ENCODE measurements at regions not wholly inside any gene's neighbourhood (a gene's known extent, or its start where the extent isn't known, plus 50 kb on each side); places are given as distances from the start of the nearest gene placed in this dataset.

- H3K9me3 ChIP-seq (ENCODE audit: control insufficient read depth, insufficient read depth, low read length): no peaks in the 10 kb centered on the region
- H3K9ac ChIP-seq (ENCODE audit: low read depth, low read length): no peak overlapping the region
- no peaks in the 10 kb centered on the region; the same call in 1 of the 2 replicates for H3K4me1 ChIP-seq (ENCODE audit: insufficient read depth, low read length)
- H3K36me3 ChIP-seq (ENCODE audit: insufficient read depth, low read length): no peaks in the 10 kb centered on the region
These were observed 232.9 kb upstream of the B3GALT2 start for GRCh38 chr1:193419295-193419694.

GRCh38 chr1:193418745-193419058 lies 232.3 kb upstream of the B3GALT2 start:
- H3K9me3 ChIP-seq (ENCODE audit: control insufficient read depth, insufficient read depth, low read length): no peaks in the 10 kb centered on the region
- H3K9ac ChIP-seq (ENCODE audit: low read depth, low read length): no peak overlapping the region
- H3K36me3 ChIP-seq (ENCODE audit: insufficient read depth, low read length): no peaks in the 10 kb centered on the region
- no peaks in the 10 kb centered on the region; the same call in 1 of the 2 replicates for H3K4me1 ChIP-seq (ENCODE audit: insufficient read depth, low read length)

GRCh38 chr1:193417945-193418744 lies 231.7 kb upstream of the B3GALT2 start:
- Histone ChIP-seq H3K9me3 (ENCODE audit: control insufficient read depth, insufficient read depth, low read length) (no peaks in the 10 kb centered on the region), H3K9ac (ENCODE audit: low read depth, low read length) (no peak overlapping the region), H3K4me1 (ENCODE audit: insufficient read depth, low read length) (no peaks in the 10 kb centered on the region; the same call in 1 of the 2 replicates), H3K36me3 (ENCODE audit: insufficient read depth, low read length) (no peaks in the 10 kb centered on the region)

GRCh38 chr1:193417403-193417802 lies 231.0 kb upstream of the B3GALT2 start:
- Histone ChIP-seq H3K4me1 (ENCODE audit: insufficient read depth, low read length) (no peaks in the 10 kb centered on the region; the same call in 1 of the 2 replicates), H3K9ac (ENCODE audit: low read depth, low read length) (no peak overlapping the region), H3K36me3 (ENCODE audit: insufficient read depth, low read length) (no peaks in the 10 kb centered on the region), H3K9me3 (ENCODE audit: control insufficient read depth, insufficient read depth, low read length) (no peaks in the 10 kb centered on the region)

GRCh38 chr1:193416226-193417024 lies 230.0 kb upstream of the B3GALT2 start:
- Histone ChIP-seq H3K4me1 (ENCODE audit: insufficient read depth, low read length) (no peaks in the 10 kb centered on the region; the same call in 1 of the 2 replicates), H3K9me3 (ENCODE audit: control insufficient read depth, insufficient read depth, low read length) (no peaks in the 10 kb centered on the region), H3K9ac (ENCODE audit: low read depth, low read length) (no peak overlapping the region), H3K36me3 (ENCODE audit: insufficient read depth, low read length) (no peaks in the 10 kb centered on the region)

- no peaks in the 10 kb centered on the region; the same call in 1 of the 2 replicates for H3K4me1 ChIP-seq (ENCODE audit: insufficient read depth, low read length)
- H3K9ac ChIP-seq (ENCODE audit: low read depth, low read length): no peak overlapping the region
- no peaks in the 10 kb centered on the region for H3K9me3 ChIP-seq (ENCODE audit: control insufficient read depth, insufficient read depth, low read length)
- no peaks in the 10 kb centered on the region for H3K36me3 ChIP-seq (ENCODE audit: insufficient read depth, low read length)
These were observed 228.8 kb upstream of the B3GALT2 start for GRCh38 chr1:193415256-193415655.

- Histone ChIP-seq H3K9ac (ENCODE audit: low read depth, low read length) (no peak overlapping the region), H3K4me1 (ENCODE audit: insufficient read depth, low read length) (no peaks in the 10 kb centered on the region; the same call in 1 of the 2 replicates), H3K9me3 (ENCODE audit: control insufficient read depth, insufficient read depth, low read length) (no peaks in the 10 kb centered on the region), H3K36me3 (ENCODE audit: insufficient read depth, low read length) (no peaks in the 10 kb centered on the region)
These were observed 227.0 kb upstream of the B3GALT2 start for GRCh38 chr1:193413376-193413775.

- Histone ChIP-seq H3K9me3 (ENCODE audit: control insufficient read depth, insufficient read depth, low read length) (no peaks in the 10 kb centered on the region), H3K4me1 (ENCODE audit: insufficient read depth, low read length) (no peaks in the 10 kb centered on the region; the same call in 1 of the 2 replicates), H3K9ac (ENCODE audit: low read depth, low read length) (no peak overlapping the region), H3K36me3 (ENCODE audit: insufficient read depth, low read length) (no peaks in the 10 kb centered on the region)
These were observed 226.3 kb upstream of the B3GALT2 start for GRCh38 chr1:193412748-193413147.

- H3K36me3 ChIP-seq (ENCODE audit: insufficient read depth, low read length): no peaks in the 10 kb centered on the region
- H3K4me1 ChIP-seq (ENCODE audit: insufficient read depth, low read length): no peaks in the 10 kb centered on the region; the same call in 1 of the 2 replicates
- no peaks in the 10 kb centered on the region for H3K9me3 ChIP-seq (ENCODE audit: control insufficient read depth, insufficient read depth, low read length)
- H3K9ac ChIP-seq (ENCODE audit: low read depth, low read length): no peak overlapping the region
These were observed 225.3 kb upstream of the B3GALT2 start for GRCh38 chr1:193411714-193412113.

GRCh38 chr1:193411215-193411614 lies 224.8 kb upstream of the B3GALT2 start:
- no peak overlapping the region for H3K9ac ChIP-seq (ENCODE audit: low read depth, low read length)
- no peaks in the 10 kb centered on the region for H3K9me3 ChIP-seq (ENCODE audit: control insufficient read depth, insufficient read depth, low read length)
- H3K36me3 ChIP-seq (ENCODE audit: insufficient read depth, low read length): no peaks in the 10 kb centered on the region
- no peaks in the 10 kb centered on the region for H3K4me1 ChIP-seq (ENCODE audit: insufficient read depth, low read length)

- Histone ChIP-seq H3K4me1 (ENCODE audit: insufficient read depth, low read length) (no peaks in the 10 kb centered on the region), H3K9ac (ENCODE audit: low read depth, low read length) (no peak overlapping the region), H3K9me3 (ENCODE audit: control insufficient read depth, insufficient read depth, low read length) (no peaks in the 10 kb centered on the region), H3K36me3 (ENCODE audit: insufficient read depth, low read length) (no peaks in the 10 kb centered on the region)
These were observed 222.4 kb upstream of the B3GALT2 start for GRCh38 chr1:193408782-193409293.

GRCh38 chr1:193406901-193407300 lies 220.5 kb upstream of the B3GALT2 start:
- H3K9me3 ChIP-seq (ENCODE audit: control insufficient read depth, insufficient read depth, low read length): no peaks in the 10 kb centered on the region
- no peaks in the 10 kb centered on the region for H3K4me1 ChIP-seq (ENCODE audit: insufficient read depth, low read length)
- H3K9ac ChIP-seq (ENCODE audit: low read depth, low read length): no peak overlapping the region
- no peaks in the 10 kb centered on the region for H3K36me3 ChIP-seq (ENCODE audit: insufficient read depth, low read length)

- Histone ChIP-seq H3K36me3 (ENCODE audit: insufficient read depth, low read length) (no peaks in the 10 kb centered on the region), H3K9me3 (ENCODE audit: control insufficient read depth, insufficient read depth, low read length) (no peaks in the 10 kb centered on the region), H3K9ac (ENCODE audit: low read depth, low read length) (no peak overlapping the region), H3K4me1 (ENCODE audit: insufficient read depth, low read length) (no peaks in the 10 kb centered on the region)
These were observed 217.8 kb upstream of the B3GALT2 start for GRCh38 chr1:193404236-193404635.

- Histone ChIP-seq H3K4me1 (ENCODE audit: insufficient read depth, low read length) (no peaks in the 10 kb centered on the region), H3K36me3 (ENCODE audit: insufficient read depth, low read length) (no peaks in the 10 kb centered on the region), H3K9ac (ENCODE audit: low read depth, low read length) (no peak overlapping the region), H3K9me3 (ENCODE audit: control insufficient read depth, insufficient read depth, low read length) (no peaks in the 10 kb centered on the region)
These were observed 216.6 kb upstream of the B3GALT2 start for GRCh38 chr1:193402977-193403376.

GRCh38 chr1:193402037-193402436 lies 215.6 kb upstream of the B3GALT2 start:
- Histone ChIP-seq H3K4me1 (ENCODE audit: insufficient read depth, low read length) (no peaks in the 10 kb centered on the region), H3K9me3 (ENCODE audit: control insufficient read depth, insufficient read depth, low read length) (no peaks in the 10 kb centered on the region), H3K36me3 (ENCODE audit: insufficient read depth, low read length) (no peaks in the 10 kb centered on the region), H3K9ac (ENCODE audit: low read depth, low read length) (no peak overlapping the region)
